Fibroblast of skin of left biceps (primary cell): ENCODE measurements at regions not wholly inside any gene's neighbourhood (a gene's known extent, or its start where the extent isn't known, plus 50 kb on each side); places are given as distances from the start of the nearest gene placed in this dataset.

ENCODE experiments used
- DNase-seq, 2 experiments: peaks; one replicate each; pipeline ENCODE4 v3.0.0-alpha.2; 2013; ENCODE audit warnings: low read depth in 2 of 2

- DNase-seq = no peak
These were observed 119.8 kb upstream of the ARHGAP20 start for GRCh38 chr11:110832080-110832479.

GRCh38 chr11:110830747-110831146, 118.5 kb upstream of the ARHGAP20 start:
- DNase-seq = no peak

GRCh38 chr11:110830344-110830743, 118.1 kb upstream of the ARHGAP20 start:
- DNase-seq = no peak

GRCh38 chr11:110829873-110830272, 117.6 kb upstream of the ARHGAP20 start:
- no peak for DNase-seq

GRCh38 chr11:110828086-110828485, 115.8 kb upstream of the ARHGAP20 start:
- peak in 1 of 2 experiments; percentile 44 for DNase-seq

GRCh38 chr11:110827276-110827675, 115.0 kb upstream of the ARHGAP20 start:
- no peak for DNase-seq

- no peak for DNase-seq
These were observed 112.8 kb upstream of the ARHGAP20 start for GRCh38 chr11:110824912-110825620.

- no peak for DNase-seq
These were observed 105.9 kb upstream of the ARHGAP20 start for GRCh38 chr11:110818032-110818687.

GRCh38 chr11:110812086-110812733, 100.0 kb upstream of the ARHGAP20 start:
- DNase-seq = no peak

GRCh38 chr11:110809417-110810199, 97.4 kb upstream of the ARHGAP20 start:
- no peak for DNase-seq

GRCh38 chr11:110808248-110808647, 96.0 kb upstream of the ARHGAP20 start:
- DNase-seq = no peak

GRCh38 chr11:110807801-110808200, 95.6 kb upstream of the ARHGAP20 start:
- DNase-seq = no peak

GRCh38 chr11:110805756-110806155, 93.5 kb upstream of the ARHGAP20 start:
- no peak for DNase-seq

GRCh38 chr11:110802162-110802561, 89.9 kb upstream of the ARHGAP20 start:
- DNase-seq = no peak

GRCh38 chr11:110801328-110801727, 89.1 kb upstream of the ARHGAP20 start:
- DNase-seq = no peak

- DNase-seq = no peak
These were observed 86.1 kb upstream of the ARHGAP20 start for GRCh38 chr11:110798201-110798900.

- DNase-seq = no peak
These were observed 85.2 kb upstream of the ARHGAP20 start for GRCh38 chr11:110797453-110797852.

- no peak for DNase-seq
These were observed 82.9 kb upstream of the ARHGAP20 start for GRCh38 chr11:110795112-110795624.

- no peak for DNase-seq
These were observed 81.3 kb upstream of the ARHGAP20 start for GRCh38 chr11:110793556-110793955.

- no peak for DNase-seq
These were observed 79.4 kb upstream of the ARHGAP20 start for GRCh38 chr11:110791621-110792020.

- DNase-seq = no peak
These were observed 75.4 kb upstream of the ARHGAP20 start for GRCh38 chr11:110787680-110788079.
